ENCODE measurements at regions not wholly inside any gene's neighbourhood (a gene's known extent, or its start where the extent isn't known, plus 50 kb on each side); places are given as distances from the start of the nearest gene placed in this dataset.

DNA sequence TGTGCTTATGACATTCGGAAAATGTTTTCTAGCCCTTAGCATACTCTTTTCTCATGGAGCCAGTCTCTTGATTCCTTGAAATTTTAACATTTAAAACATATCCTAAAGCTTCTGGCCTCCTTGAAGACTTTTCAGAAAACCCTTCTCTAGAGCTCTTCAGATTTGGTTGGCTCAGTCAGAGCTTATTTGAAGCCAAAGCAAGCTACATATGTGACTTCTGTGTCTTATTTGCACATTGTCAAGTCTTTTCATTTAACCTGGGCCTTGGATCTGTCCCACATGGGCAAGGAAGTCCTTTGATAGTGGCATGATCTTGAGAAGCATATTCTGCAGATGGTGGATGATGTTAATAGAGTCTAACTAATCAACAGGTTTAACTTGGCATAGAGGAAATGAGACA lies 116.5 kb downstream of the LACC1 start:
- no peak for TF ChIP-seq SP1 (IDR thresholded peaks at IDR 0.05)
- no peak for TF ChIP-seq BHLHE40 (IDR thresholded peaks at IDR 0.05; ENCODE audit: borderline replicate concordance)
- no peak for TF ChIP-seq FOXA1 (IDR thresholded peaks at IDR 0.05)
- TF ChIP-seq ARNT (IDR thresholded peaks at IDR 0.05): no peak
- TF ChIP-seq HDGF (IDR thresholded peaks at IDR 0.05; ENCODE audit: borderline replicate concordance): no peak
